ENCODE measurements at regions not wholly inside any gene's neighbourhood (a gene's known extent, or its start where the extent isn't known, plus 50 kb on each side); places are given as distances from the start of the nearest gene placed in this dataset.

DNA sequence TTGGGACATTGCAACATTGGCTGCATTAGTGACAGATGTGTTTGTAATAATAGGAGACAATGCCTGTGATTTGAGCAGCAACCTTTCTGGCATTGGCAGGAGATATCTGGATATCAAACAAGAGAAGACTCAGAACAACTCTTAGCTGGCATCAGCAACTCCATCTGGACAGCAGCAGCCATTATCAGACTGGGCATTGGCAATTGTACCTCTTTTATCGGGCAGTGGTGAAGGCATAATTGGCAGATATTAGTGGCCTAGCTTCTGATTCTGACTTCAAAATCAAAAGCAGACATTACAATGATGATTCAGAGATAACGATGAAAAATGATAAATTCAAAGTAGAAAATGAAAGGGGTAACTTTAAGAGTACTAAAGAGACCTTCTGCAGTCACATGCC, 1193.7 kb downstream of the EFNB2 start:
- no peaks in the 10 kb centered on the region for H3K79me2 ChIP-seq (ENCODE audit: insufficient read depth)
- no peak overlapping the region for H3K27ac ChIP-seq
- no peaks in the 10 kb centered on the region for H3K36me3 ChIP-seq (ENCODE audit: low read depth)
- H3K9me2 ChIP-seq (ENCODE audit: insufficient read depth) = no peaks in the 10 kb centered on the region
- 5 to 9% methylated on average over 2 of the region's 2 CpGs for WGBS, 2 experiments (ENCODE audit: low coverage in 1 of 2, low lambda C conversion rate in 2 of 2, missing lambda C conversion rate in 2 of 2)
- H3K4me1 ChIP-seq (ENCODE audit: insufficient read depth) = no peaks in the 10 kb centered on the region
- H3K4me3 ChIP-seq = no peak overlapping the region
- H3K9me3 ChIP-seq (ENCODE audit: low read depth) = no peaks in the 10 kb centered on the region
- H4K20me1 ChIP-seq (ENCODE audit: insufficient read depth) = no peaks in the 10 kb centered on the region
- TF ChIP-seq EZH2 (IDR thresholded peaks at IDR 0.05; ENCODE audit: insufficient read depth, poor library complexity, severe bottlenecking) (no peak), EZH2phosphoT487 (IDR thresholded peaks at IDR 0.05; ENCODE audit: insufficient read depth, low read depth) (no peak)
- H3F3A ChIP-seq (ENCODE audit: insufficient read depth) = no peaks in the 10 kb centered on the region
- no peak overlapping the region for H2AFZ ChIP-seq
- H3K4me2 ChIP-seq (ENCODE audit: unreplicated experiment) = no peak overlapping the region
- DNase-seq = no peak
- H3K27me3 ChIP-seq (replicated peaks; ENCODE audit: insufficient read depth) = no peaks in the 10 kb centered on the region
- in situ Hi-C loops (cut with MboI) = no loop called here
- H3K9ac ChIP-seq = no peak overlapping the region

DNA sequence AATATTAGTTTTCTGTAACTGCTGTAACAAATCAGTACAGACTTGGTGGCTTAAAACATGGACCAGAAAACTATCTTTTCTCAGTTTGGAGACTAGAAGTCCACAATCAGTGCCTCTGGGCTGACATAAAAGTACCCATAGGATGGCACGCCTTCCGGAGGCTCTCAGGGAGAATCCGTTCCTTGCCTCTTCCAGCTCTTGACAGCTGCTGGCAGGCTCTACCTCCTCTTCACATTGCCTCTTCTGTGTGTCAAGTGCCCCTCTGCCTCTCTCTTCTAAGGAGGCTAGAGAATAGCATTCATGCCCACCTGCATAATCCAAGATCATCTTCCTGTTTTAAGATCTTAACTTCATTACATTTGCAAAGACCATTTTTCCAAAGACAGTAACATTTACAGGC, 1194.2 kb downstream of the EFNB2 start:
- H3K4me2 ChIP-seq (ENCODE audit: unreplicated experiment) = no peak overlapping the region
- H3K27me3 ChIP-seq (replicated peaks; ENCODE audit: insufficient read depth) = no peaks in the 10 kb centered on the region
- in situ Hi-C loops (cut with MboI) = no loop called here
- H3K79me2 ChIP-seq (ENCODE audit: insufficient read depth) = no peaks in the 10 kb centered on the region
- no peak overlapping the region for H3K9ac ChIP-seq
- 62 to 78% methylated on average over 3 of the region's 3 CpGs for WGBS, 2 experiments (ENCODE audit: low coverage in 1 of 2, low lambda C conversion rate in 2 of 2, missing lambda C conversion rate in 2 of 2)
- no peaks in the 10 kb centered on the region for H3K4me1 ChIP-seq (ENCODE audit: insufficient read depth)
- H3K4me3 ChIP-seq = no peak overlapping the region
- H3K9me3 ChIP-seq (ENCODE audit: low read depth) = no peaks in the 10 kb centered on the region
- H3K27ac ChIP-seq = no peak overlapping the region
- no peaks in the 10 kb centered on the region for H3K9me2 ChIP-seq (ENCODE audit: insufficient read depth)
- no peak for DNase-seq
- TF ChIP-seq EZH2phosphoT487 (IDR thresholded peaks at IDR 0.05; ENCODE audit: insufficient read depth, low read depth) (no peak), EZH2 (IDR thresholded peaks at IDR 0.05; ENCODE audit: insufficient read depth, poor library complexity, severe bottlenecking) (no peak)
- no peaks in the 10 kb centered on the region for H4K20me1 ChIP-seq (ENCODE audit: insufficient read depth)
- no peaks in the 10 kb centered on the region for H3K36me3 ChIP-seq (ENCODE audit: low read depth)
- H2AFZ ChIP-seq = no peak overlapping the region
- H3F3A ChIP-seq (ENCODE audit: insufficient read depth) = no peaks in the 10 kb centered on the region

DNA sequence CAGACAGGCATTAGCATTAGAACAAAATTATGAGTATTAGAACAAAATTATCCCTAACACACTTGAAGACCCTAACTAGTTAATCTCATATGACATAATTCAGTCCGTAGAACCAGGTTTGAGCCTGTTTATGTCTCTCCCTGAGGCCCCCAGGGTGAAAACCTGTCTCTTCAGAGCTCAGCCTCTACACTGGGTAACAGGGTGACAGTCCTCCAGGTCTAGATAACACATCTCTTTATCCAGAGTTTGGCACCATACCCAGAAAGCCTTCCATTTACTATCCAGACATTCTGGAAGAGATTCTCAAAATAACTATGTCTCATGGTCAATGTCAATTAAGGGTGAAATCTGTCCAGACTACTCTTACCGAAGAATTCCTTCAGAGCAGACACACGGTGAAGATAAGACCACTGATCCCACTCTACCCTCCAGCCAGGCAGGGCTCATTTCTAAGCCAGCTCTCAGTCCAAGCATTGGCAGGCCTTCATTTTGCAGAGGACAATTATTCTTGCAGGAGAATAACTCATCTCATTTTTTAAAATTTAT, 1195.3 kb downstream of the EFNB2 start:
- Histone ChIP-seq H3K27ac (no peak overlapping the region), H3K4me1 (ENCODE audit: insufficient read depth) (no peaks in the 10 kb centered on the region), H2AFZ (no peak overlapping the region), H3K4me3 (no peak overlapping the region), H4K20me1 (ENCODE audit: insufficient read depth) (no peaks in the 10 kb centered on the region), H3K9me3 (ENCODE audit: low read depth) (no peaks in the 10 kb centered on the region), H3K79me2 (ENCODE audit: insufficient read depth) (no peaks in the 10 kb centered on the region), H3F3A (ENCODE audit: insufficient read depth) (no peaks in the 10 kb centered on the region), H3K4me2 (ENCODE audit: unreplicated experiment) (no peak overlapping the region), H3K36me3 (ENCODE audit: low read depth) (no peaks in the 10 kb centered on the region), H3K9me2 (ENCODE audit: insufficient read depth) (no peaks in the 10 kb centered on the region), H3K9ac (no peak overlapping the region), H3K27me3 (replicated peaks; ENCODE audit: insufficient read depth) (no peaks in the 10 kb centered on the region)
- TF ChIP-seq EZH2 (IDR thresholded peaks at IDR 0.05; ENCODE audit: insufficient read depth, poor library complexity, severe bottlenecking) (no peak), EZH2phosphoT487 (IDR thresholded peaks at IDR 0.05; ENCODE audit: insufficient read depth, low read depth) (no peak)
- DNase-seq = no peak
- 33 to 38% methylated on average over 3 of the region's 3 CpGs for WGBS, 2 experiments (ENCODE audit: low coverage in 1 of 2, low lambda C conversion rate in 2 of 2, missing lambda C conversion rate in 2 of 2)
- in situ Hi-C loops (cut with MboI) = no loop called here

DNA sequence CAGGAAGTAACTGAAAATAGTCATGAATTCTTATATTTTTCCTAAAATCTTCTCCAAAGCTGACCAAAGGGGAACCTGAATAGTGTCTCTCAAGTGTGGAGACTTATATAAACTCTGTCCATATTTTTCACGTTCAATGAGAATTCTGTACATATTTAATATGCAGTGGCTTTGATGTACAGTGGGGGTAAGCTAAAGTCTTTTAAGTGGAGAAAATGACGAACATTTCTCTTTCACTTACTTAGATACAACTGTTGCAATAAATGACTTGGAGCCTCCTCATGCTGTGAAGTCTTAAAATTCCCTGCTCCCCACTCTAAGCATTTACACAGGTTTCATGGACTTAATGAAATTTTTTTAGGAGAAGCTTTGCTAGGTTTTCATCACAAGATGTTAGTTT, 1196.7 kb downstream of the EFNB2 start:
- Histone ChIP-seq H3K4me2 (ENCODE audit: unreplicated experiment) (no peak overlapping the region), H3K4me1 (ENCODE audit: insufficient read depth) (no peaks in the 10 kb centered on the region), H3K9me2 (ENCODE audit: insufficient read depth) (no peaks in the 10 kb centered on the region), H3K36me3 (ENCODE audit: low read depth) (no peaks in the 10 kb centered on the region), H3K4me3 (no peak overlapping the region), H3K27ac (no peak overlapping the region), H4K20me1 (ENCODE audit: insufficient read depth) (no peaks in the 10 kb centered on the region), H3K27me3 (replicated peaks; ENCODE audit: insufficient read depth) (no peaks in the 10 kb centered on the region), H3K79me2 (ENCODE audit: insufficient read depth) (no peaks in the 10 kb centered on the region), H3K9ac (no peak overlapping the region), H2AFZ (no peak overlapping the region), H3F3A (ENCODE audit: insufficient read depth) (no peaks in the 10 kb centered on the region), H3K9me3 (ENCODE audit: low read depth) (no peaks in the 10 kb centered on the region)
- DNase-seq = no peak
- WGBS, 2 experiments (ENCODE audit: low coverage in 1 of 2, low lambda C conversion rate in 2 of 2, missing lambda C conversion rate in 2 of 2) = 8 to 12% methylated on average over 2 of the region's 2 CpGs
- no peak for TF ChIP-seq EZH2 (IDR thresholded peaks at IDR 0.05; ENCODE audit: insufficient read depth, poor library complexity, severe bottlenecking)
- no peak for TF ChIP-seq EZH2phosphoT487 (IDR thresholded peaks at IDR 0.05; ENCODE audit: insufficient read depth, low read depth)
- in situ Hi-C loops (cut with MboI) = no loop called here

DNA sequence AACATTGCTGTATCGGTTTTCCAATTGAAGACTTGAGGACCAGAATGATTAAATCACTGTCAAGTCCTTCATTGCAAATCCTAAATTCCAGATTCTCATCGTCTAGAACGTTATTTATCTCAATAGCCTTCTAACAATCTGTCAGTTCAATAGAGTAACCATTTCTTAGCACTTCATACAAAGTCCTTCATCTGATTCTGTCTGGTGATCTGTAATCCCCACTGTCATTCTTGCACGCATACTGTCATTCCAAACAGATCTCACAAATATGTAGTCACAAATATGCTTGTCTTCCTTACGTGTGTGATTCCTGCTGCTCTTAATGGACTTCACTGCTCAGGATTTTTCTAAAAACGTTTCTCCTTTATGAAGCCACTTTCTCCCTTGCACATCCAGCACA, 1197.5 kb downstream of the EFNB2 start:
- Histone ChIP-seq H3K9me2 (ENCODE audit: insufficient read depth) (no peaks in the 10 kb centered on the region), H3K4me2 (ENCODE audit: unreplicated experiment) (no peak overlapping the region), H3K9ac (no peak overlapping the region), H3K4me3 (no peak overlapping the region), H3K9me3 (ENCODE audit: low read depth) (no peaks in the 10 kb centered on the region), H3K79me2 (ENCODE audit: insufficient read depth) (no peaks in the 10 kb centered on the region), H4K20me1 (ENCODE audit: insufficient read depth) (no peaks in the 10 kb centered on the region), H3K36me3 (ENCODE audit: low read depth) (no peaks in the 10 kb centered on the region), H2AFZ (no peak overlapping the region), H3K4me1 (ENCODE audit: insufficient read depth) (no peaks in the 10 kb centered on the region), H3K27ac (no peak overlapping the region), H3K27me3 (replicated peaks; ENCODE audit: insufficient read depth) (no peaks in the 10 kb centered on the region), H3F3A (ENCODE audit: insufficient read depth) (no peaks in the 10 kb centered on the region)
- DNase-seq = no peak
- in situ Hi-C loops (cut with MboI) = no loop called here
- whole genome bisulfite sequencing, 2 experiments (ENCODE audit: low coverage in 1 of 2, low lambda C conversion rate in 2 of 2, missing lambda C conversion rate in 2 of 2) = 16 to 17% methylated on average over 6 of the region's 6 CpGs
- TF ChIP-seq EZH2phosphoT487 (IDR thresholded peaks at IDR 0.05; ENCODE audit: insufficient read depth, low read depth) (no peak), EZH2 (IDR thresholded peaks at IDR 0.05; ENCODE audit: insufficient read depth, poor library complexity, severe bottlenecking) (no peak)
